ENCODE measurements at regions not wholly inside any gene's neighbourhood (a gene's known extent, or its start where the extent isn't known, plus 50 kb on each side); places are given as distances from the start of the nearest gene placed in this dataset.

GRCh38 chr6:71134929-71135642 lies 153.5 kb upstream of the OGFRL1 start:
- H3K4me3 ChIP-seq (ENCODE audit: insufficient read length, low read depth), result no peak overlapping the region
- H3K9ac ChIP-seq (ENCODE audit: insufficient read length, low read depth), result no peak overlapping the region
- H3K36me3 ChIP-seq (ENCODE audit: insufficient read depth, insufficient read length, low read length), result no peaks in the 10 kb centered on the region
- H3K27me3 ChIP-seq (ENCODE audit: insufficient read depth, insufficient read length), result no peaks in the 10 kb centered on the region
- no peak for DNase-seq (ENCODE audit: low read depth, low spot score)
- no peaks in the 10 kb centered on the region for H3K4me1 ChIP-seq (ENCODE audit: insufficient read depth, insufficient read length)
- no peaks in the 10 kb centered on the region; the same call in 1 of the 2 replicates for H3K9me3 ChIP-seq (ENCODE audit: insufficient read depth, low read length)
- TF ChIP-seq YY1 (IDR thresholded peaks at IDR 0.05; ENCODE audit: insufficient read depth, insufficient read length) (no peak), ZNF274 (IDR thresholded peaks at IDR 0.05; ENCODE audit: low read depth, low read length) (no peak), SUZ12 (IDR thresholded peaks at IDR 0.05; ENCODE audit: extremely low read depth, insufficient read depth, insufficient read length) (no peak)

GRCh38 chr6:71137973-71138372 lies 150.6 kb upstream of the OGFRL1 start:
- Histone ChIP-seq H3K4me1 (ENCODE audit: insufficient read depth, insufficient read length) (no peaks in the 10 kb centered on the region), H3K9ac (ENCODE audit: insufficient read length, low read depth) (no peak overlapping the region), H3K9me3 (ENCODE audit: insufficient read depth, low read length) (no peaks in the 10 kb centered on the region; the same call in 1 of the 2 replicates), H3K36me3 (ENCODE audit: insufficient read depth, insufficient read length, low read length) (no peaks in the 10 kb centered on the region), H3K4me3 (ENCODE audit: insufficient read length, low read depth) (no peak overlapping the region), H3K27me3 (ENCODE audit: insufficient read depth, insufficient read length) (no peaks in the 10 kb centered on the region)
- no peak for TF ChIP-seq YY1 (IDR thresholded peaks at IDR 0.05; ENCODE audit: insufficient read depth, insufficient read length)
- no peak for TF ChIP-seq SUZ12 (IDR thresholded peaks at IDR 0.05; ENCODE audit: extremely low read depth, insufficient read depth, insufficient read length)
- no peak for TF ChIP-seq ZNF274 (IDR thresholded peaks at IDR 0.05; ENCODE audit: low read depth, low read length)
- no peak for DNase-seq (ENCODE audit: low read depth, low spot score)

- H3K4me1 ChIP-seq (ENCODE audit: insufficient read depth, insufficient read length), result no peaks in the 10 kb centered on the region
- no peak for TF ChIP-seq ZNF274 (IDR thresholded peaks at IDR 0.05; ENCODE audit: low read depth, low read length)
- no peak for TF ChIP-seq SUZ12 (IDR thresholded peaks at IDR 0.05; ENCODE audit: extremely low read depth, insufficient read depth, insufficient read length)
- TF ChIP-seq YY1 (IDR thresholded peaks at IDR 0.05; ENCODE audit: insufficient read depth, insufficient read length), result no peak
- H3K9ac ChIP-seq (ENCODE audit: insufficient read length, low read depth), result no peak overlapping the region
- H3K9me3 ChIP-seq (ENCODE audit: insufficient read depth, low read length), result no peaks in the 10 kb centered on the region; the same call in 1 of the 2 replicates
- no peaks in the 10 kb centered on the region for H3K36me3 ChIP-seq (ENCODE audit: insufficient read depth, insufficient read length, low read length)
- H3K27me3 ChIP-seq (ENCODE audit: insufficient read depth, insufficient read length), result no peaks in the 10 kb centered on the region
- no peak overlapping the region for H3K4me3 ChIP-seq (ENCODE audit: insufficient read length, low read depth)
- DNase-seq (ENCODE audit: low read depth, low spot score), result no peak
Observed at GRCh38 chr6:71138376-71138775, 150.2 kb upstream of the OGFRL1 start.

- TF ChIP-seq ZNF274 (IDR thresholded peaks at IDR 0.05; ENCODE audit: low read depth, low read length), result no peak
- TF ChIP-seq SUZ12 (IDR thresholded peaks at IDR 0.05; ENCODE audit: extremely low read depth, insufficient read depth, insufficient read length), result no peak
- TF ChIP-seq YY1 (IDR thresholded peaks at IDR 0.05; ENCODE audit: insufficient read depth, insufficient read length), result no peak
- Histone ChIP-seq H3K27me3 (ENCODE audit: insufficient read depth, insufficient read length) (no peaks in the 10 kb centered on the region), H3K4me3 (ENCODE audit: insufficient read length, low read depth) (no peak overlapping the region), H3K9me3 (ENCODE audit: insufficient read depth, low read length) (no peaks in the 10 kb centered on the region; the same call in 1 of the 2 replicates), H3K9ac (ENCODE audit: insufficient read length, low read depth) (no peak overlapping the region), H3K36me3 (ENCODE audit: insufficient read depth, insufficient read length, low read length) (no peaks in the 10 kb centered on the region), H3K4me1 (ENCODE audit: insufficient read depth, insufficient read length) (no peaks in the 10 kb centered on the region)
- DNase-seq (ENCODE audit: low read depth, low spot score), result no peak
Observed at GRCh38 chr6:71139249-71139648, 149.4 kb upstream of the OGFRL1 start.

GRCh38 chr6:71153755-71154325 lies 134.8 kb upstream of the OGFRL1 start:
- DNase-seq (ENCODE audit: low read depth, low spot score), result no peak
- Histone ChIP-seq H3K9ac (ENCODE audit: insufficient read length, low read depth) (no peak overlapping the region), H3K27me3 (ENCODE audit: insufficient read depth, insufficient read length) (no peaks in the 10 kb centered on the region), H3K4me3 (ENCODE audit: insufficient read length, low read depth) (no peak overlapping the region), H3K4me1 (ENCODE audit: insufficient read depth, insufficient read length) (no peaks in the 10 kb centered on the region), H3K9me3 (ENCODE audit: insufficient read depth, low read length) (no peaks in the 10 kb centered on the region), H3K36me3 (ENCODE audit: insufficient read depth, insufficient read length, low read length) (no peaks in the 10 kb centered on the region)
- TF ChIP-seq ZNF274 (IDR thresholded peaks at IDR 0.05; ENCODE audit: low read depth, low read length) (no peak), SUZ12 (IDR thresholded peaks at IDR 0.05; ENCODE audit: extremely low read depth, insufficient read depth, insufficient read length) (no peak), YY1 (IDR thresholded peaks at IDR 0.05; ENCODE audit: insufficient read depth, insufficient read length) (no peak)

- no peak overlapping the region for H3K4me3 ChIP-seq (ENCODE audit: insufficient read length, low read depth)
- no peaks in the 10 kb centered on the region for H3K9me3 ChIP-seq (ENCODE audit: insufficient read depth, low read length)
- H3K27me3 ChIP-seq (ENCODE audit: insufficient read depth, insufficient read length), result no peaks in the 10 kb centered on the region
- no peak overlapping the region for H3K9ac ChIP-seq (ENCODE audit: insufficient read length, low read depth)
- peak; percentile 25 for DNase-seq (ENCODE audit: low read depth, low spot score)
- TF ChIP-seq ZNF274 (IDR thresholded peaks at IDR 0.05; ENCODE audit: low read depth, low read length), result no peak
- TF ChIP-seq SUZ12 (IDR thresholded peaks at IDR 0.05; ENCODE audit: extremely low read depth, insufficient read depth, insufficient read length), result no peak
- H3K36me3 ChIP-seq (ENCODE audit: insufficient read depth, insufficient read length, low read length), result no peaks in the 10 kb centered on the region
- no peaks in the 10 kb centered on the region for H3K4me1 ChIP-seq (ENCODE audit: insufficient read depth, insufficient read length)
Observed at GRCh38 chr6:71157345-71157744, 131.3 kb upstream of the OGFRL1 start.

GRCh38 chr6:71164890-71165289 lies 123.7 kb upstream of the OGFRL1 start:
- Histone ChIP-seq H3K4me1 (ENCODE audit: insufficient read depth, insufficient read length) (no peaks in the 10 kb centered on the region), H3K4me3 (ENCODE audit: insufficient read length, low read depth) (no peak overlapping the region), H3K36me3 (ENCODE audit: insufficient read depth, insufficient read length, low read length) (no peaks in the 10 kb centered on the region), H3K9me3 (ENCODE audit: insufficient read depth, low read length) (no peaks in the 10 kb centered on the region), H3K27me3 (ENCODE audit: insufficient read depth, insufficient read length) (no peaks in the 10 kb centered on the region), H3K9ac (ENCODE audit: insufficient read length, low read depth) (no peak overlapping the region)
- TF ChIP-seq YY1 (IDR thresholded peaks at IDR 0.05; ENCODE audit: insufficient read depth, insufficient read length) (no peak), ZNF274 (IDR thresholded peaks at IDR 0.05; ENCODE audit: low read depth, low read length) (no peak), SUZ12 (IDR thresholded peaks at IDR 0.05; ENCODE audit: extremely low read depth, insufficient read depth, insufficient read length) (no peak)
- no peak for DNase-seq (ENCODE audit: low read depth, low spot score)

Measured in NT2/D1 (cell line).